ENCODE measurements at regions not wholly inside any gene's neighbourhood (a gene's known extent, or its start where the extent isn't known, plus 50 kb on each side); places are given as distances from the start of the nearest gene placed in this dataset.

- ChIA-PET CTCF (interaction anchor here (1.2 kb wide), 1 partner anchor 10 kb away, joined by 3 read pairs; no protein-coding TSS in a partner anchor), POLR2A (no interaction called here)
- 63% methylated on average over 7 of the region's 7 CpGs for WGBS (ENCODE audit: missing lambda C conversion rate)
- TF ChIP-seq MAFK (IDR thresholded peaks at IDR 0.05; ENCODE audit: partially characterized antibody) = no peak
- TF ChIP-seq, protein P1, sequence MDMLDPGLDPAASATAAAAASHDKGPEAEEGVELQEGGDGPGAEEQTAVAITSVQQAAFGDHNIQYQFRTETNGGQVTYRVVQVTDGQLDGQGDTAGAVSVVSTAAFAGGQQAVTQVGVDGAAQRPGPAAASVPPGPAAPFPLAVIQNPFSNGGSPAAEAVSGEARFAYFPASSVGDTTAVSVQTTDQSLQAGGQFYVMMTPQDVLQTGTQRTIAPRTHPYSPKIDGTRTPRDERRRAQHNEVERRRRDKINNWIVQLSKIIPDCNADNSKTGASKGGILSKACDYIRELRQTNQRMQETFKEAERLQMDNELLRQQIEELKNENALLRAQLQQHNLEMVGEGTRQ (IDR thresholded peaks at IDR 0.05) = no peak
- no peak for TF ChIP-seq FOXS1 (CRISPR knock-in tag; IDR thresholded peaks at IDR 0.05)
- TF ChIP-seq FOSL2 (IDR thresholded peaks at IDR 0.05) = no peak
- no peak for TF ChIP-seq FOSL2 (CRISPR knock-in tag; IDR thresholded peaks at IDR 0.05)
- TF ChIP-seq RAD21 (conservative IDR thresholded peaks at IDR 0.05 in 1 of 2, IDR thresholded peaks at IDR 0.05 in 1 of 2) = no peak
- no peak for DNase-seq (ENCODE audit: low read depth in 1 of 2, low spot score in 1 of 2)
- no peak overlapping the region for H3K4me3 ChIP-seq
- H3K9me3 ChIP-seq = no peaks in the 10 kb centered on the region
- no peaks in the 10 kb centered on the region for H3K4me1 ChIP-seq
- no peak for FAIRE-seq
- no peak overlapping the region for H3K4me2 ChIP-seq
- no peak for ATAC-seq
- no peak overlapping the region for H3K27ac ChIP-seq
These were observed 353.5 kb upstream of the B3GALT2 start for GRCh38 chr1:193539731-193540459.

DNA sequence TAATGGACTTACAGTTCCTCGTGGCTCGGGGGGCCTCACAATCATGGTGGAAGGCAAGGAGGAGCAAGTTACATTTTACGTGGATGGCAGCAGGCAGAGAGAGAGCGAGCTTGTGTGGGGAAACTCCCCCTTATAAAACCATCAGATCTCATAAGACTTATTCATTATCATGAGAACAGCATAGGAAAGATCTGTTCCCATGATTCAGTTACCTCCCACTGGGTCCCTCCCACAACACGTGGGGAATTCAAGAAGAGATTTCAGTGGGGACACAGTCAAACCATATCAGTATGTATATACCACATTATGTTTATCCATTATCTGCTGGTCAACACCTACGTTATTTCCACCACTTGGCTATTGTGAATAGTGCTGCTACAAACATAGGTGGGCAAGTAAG lies 352.3 kb upstream of the B3GALT2 start:
- DNase-seq (ENCODE audit: low read depth in 1 of 2, low spot score in 1 of 2) (no peak), ATAC-seq (no peak), FAIRE-seq (no peak)
- TF ChIP-seq PHF8 (IDR thresholded peaks at IDR 0.05; ENCODE audit: borderline replicate concordance, low read depth) = no peak
- TF ChIP-seq CHD4 (IDR thresholded peaks at IDR 0.05; ENCODE audit: borderline replicate concordance) = no peak
- TF ChIP-seq, protein P2, sequence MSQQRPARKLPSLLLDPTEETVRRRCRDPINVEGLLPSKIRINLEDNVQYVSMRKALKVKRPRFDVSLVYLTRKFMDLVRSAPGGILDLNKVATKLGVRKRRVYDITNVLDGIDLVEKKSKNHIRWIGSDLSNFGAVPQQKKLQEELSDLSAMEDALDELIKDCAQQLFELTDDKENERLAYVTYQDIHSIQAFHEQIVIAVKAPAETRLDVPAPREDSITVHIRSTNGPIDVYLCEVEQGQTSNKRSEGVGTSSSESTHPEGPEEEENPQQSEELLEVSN (IDR thresholded peaks at IDR 0.05; ENCODE audit: borderline replicate concordance, low read depth) = no peak
- no peak for TF ChIP-seq MYC (IDR thresholded peaks at IDR 0.05; ENCODE audit: borderline replicate concordance, low read length)
- TF ChIP-seq NFE2L2 (conservative IDR thresholded peaks at IDR 0.05; ENCODE audit: low read length) = no peak
- no peak for TF ChIP-seq RFX5 (IDR thresholded peaks at IDR 0.05)
- TF ChIP-seq BHLHE40 (IDR thresholded peaks at IDR 0.05; ENCODE audit: low read depth, low read length) = no peak
- TF ChIP-seq FOSL2 (IDR thresholded peaks at IDR 0.05) = no peak
- no peak for TF ChIP-seq FOSL2 (CRISPR knock-in tag; IDR thresholded peaks at IDR 0.05)
- no peak for TF ChIP-seq HOXA7 (CRISPR knock-in tag; IDR thresholded peaks at IDR 0.05)
- TF ChIP-seq FOXS1 (CRISPR knock-in tag; IDR thresholded peaks at IDR 0.05) = no peak
- TF ChIP-seq CBX8 (IDR thresholded peaks at IDR 0.05) = no peak
- Histone ChIP-seq H3K4me1 (no peaks in the 10 kb centered on the region), H3K4me3 (no peak overlapping the region), H3K9me3 (no peaks in the 10 kb centered on the region), H3K27ac (no peak overlapping the region), H3K4me2 (no peak overlapping the region)
- POLR2A ChIA-PET = no interaction called here
- CTCF ChIA-PET = no interaction called here
- 74% methylated on average over 6 of the region's 6 CpGs for WGBS (ENCODE audit: missing lambda C conversion rate)

GRCh38 chr1:193538003-193538354 lies 351.6 kb upstream of the B3GALT2 start:
- H3K4me3 ChIP-seq = no peak overlapping the region
- H3K27ac ChIP-seq = no peak overlapping the region
- ATAC-seq (no peak), DNase-seq (ENCODE audit: low read depth in 1 of 2, low spot score in 1 of 2) (no peak), FAIRE-seq (no peak)
- no peak overlapping the region; the same call in 2 of the 3 replicates for H3K4me2 ChIP-seq
- no peaks in the 10 kb centered on the region for H3K4me1 ChIP-seq
- TF ChIP-seq CEBPB (IDR thresholded peaks at IDR 0.05) (no peak), KDM1A (IDR thresholded peaks at IDR 0.05; ENCODE audit: low read depth) (no peak), HOXA7 (CRISPR knock-in tag; IDR thresholded peaks at IDR 0.05) (no peak), KDM5A (IDR thresholded peaks at IDR 0.05) (no peak), HEYL (CRISPR knock-in tag; IDR thresholded peaks at IDR 0.05) (no peak), TFCP2L1 (CRISPR knock-in tag; IDR thresholded peaks at IDR 0.05) (no peak), PHF8 (IDR thresholded peaks at IDR 0.05; ENCODE audit: borderline replicate concordance, low read depth) (no peak), JUNB (IDR thresholded peaks at IDR 0.05) (no peak)
- TF ChIP-seq, protein P3, sequence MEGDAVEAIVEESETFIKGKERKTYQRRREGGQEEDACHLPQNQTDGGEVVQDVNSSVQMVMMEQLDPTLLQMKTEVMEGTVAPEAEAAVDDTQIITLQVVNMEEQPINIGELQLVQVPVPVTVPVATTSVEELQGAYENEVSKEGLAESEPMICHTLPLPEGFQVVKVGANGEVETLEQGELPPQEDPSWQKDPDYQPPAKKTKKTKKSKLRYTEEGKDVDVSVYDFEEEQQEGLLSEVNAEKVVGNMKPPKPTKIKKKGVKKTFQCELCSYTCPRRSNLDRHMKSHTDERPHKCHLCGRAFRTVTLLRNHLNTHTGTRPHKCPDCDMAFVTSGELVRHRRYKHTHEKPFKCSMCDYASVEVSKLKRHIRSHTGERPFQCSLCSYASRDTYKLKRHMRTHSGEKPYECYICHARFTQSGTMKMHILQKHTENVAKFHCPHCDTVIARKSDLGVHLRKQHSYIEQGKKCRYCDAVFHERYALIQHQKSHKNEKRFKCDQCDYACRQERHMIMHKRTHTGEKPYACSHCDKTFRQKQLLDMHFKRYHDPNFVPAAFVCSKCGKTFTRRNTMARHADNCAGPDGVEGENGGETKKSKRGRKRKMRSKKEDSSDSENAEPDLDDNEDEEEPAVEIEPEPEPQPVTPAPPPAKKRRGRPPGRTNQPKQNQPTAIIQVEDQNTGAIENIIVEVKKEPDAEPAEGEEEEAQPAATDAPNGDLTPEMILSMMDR (IDR thresholded peaks at IDR 0.05) = no peak
- TF ChIP-seq, protein P2 (IDR thresholded peaks at IDR 0.05; ENCODE audit: borderline replicate concordance, low read depth) = no peak
- TF ChIP-seq, protein P1 (IDR thresholded peaks at IDR 0.05) = no peak
- POLR2A ChIA-PET = no interaction called here
- CTCF ChIA-PET = no interaction called here
- 75% methylated on average over 2 of the region's 2 CpGs for WGBS (ENCODE audit: missing lambda C conversion rate)
- H3K9me3 ChIP-seq = no peaks in the 10 kb centered on the region

All from A549 (cell line).